ENCODE measurements at regions not wholly inside any gene's neighbourhood (a gene's known extent, or its start where the extent isn't known, plus 50 kb on each side); places are given as distances from the start of the nearest gene placed in this dataset.

DNA sequence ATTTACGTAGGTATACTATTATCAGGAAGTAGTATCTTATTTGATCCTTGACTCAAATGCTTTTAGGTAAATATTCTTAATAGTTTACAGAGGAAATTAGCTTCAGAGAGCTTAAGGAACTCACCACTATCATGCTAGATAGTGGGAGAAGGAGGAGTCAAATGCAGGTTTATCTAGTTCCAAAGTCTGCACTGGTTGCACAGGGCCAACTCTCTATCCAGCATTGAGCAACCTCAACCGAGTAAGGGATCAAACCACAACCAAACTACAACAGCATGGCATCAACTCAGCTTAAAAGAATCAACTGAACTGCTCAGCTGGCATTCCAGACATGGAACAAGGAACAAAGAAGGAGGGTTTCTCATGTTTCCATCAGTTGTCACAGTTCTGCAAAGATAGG lies 306.0 kb downstream of the MAF start:
- TF ChIP-seq ZNF384 (IDR thresholded peaks at IDR 0.05) = no peak
- no peak for TF ChIP-seq SP1 (IDR thresholded peaks at IDR 0.05)
- no peak for TF ChIP-seq ELF4 (IDR thresholded peaks at IDR 0.05)
- no peak for TF ChIP-seq L3MBTL2 (conservative IDR thresholded peaks at IDR 0.05)
- POLR2A ChIA-PET = no interaction called here
- no peak for DNase-seq (ENCODE audit: extremely low spot score)
- CTCF ChIA-PET = interaction anchor here (0.5 kb wide), 1 partner anchor 308 kb away, joined by 3 read pairs; no protein-coding TSS in a partner anchor

- CTCF ChIA-PET = interaction anchor here (0.5 kb wide), 1 partner anchor 308 kb away, joined by 3 read pairs; no protein-coding TSS in a partner anchor
- POLR2A ChIA-PET = no interaction called here
- DNase-seq (ENCODE audit: extremely low spot score) = no peak
- TF ChIP-seq, protein P1, sequence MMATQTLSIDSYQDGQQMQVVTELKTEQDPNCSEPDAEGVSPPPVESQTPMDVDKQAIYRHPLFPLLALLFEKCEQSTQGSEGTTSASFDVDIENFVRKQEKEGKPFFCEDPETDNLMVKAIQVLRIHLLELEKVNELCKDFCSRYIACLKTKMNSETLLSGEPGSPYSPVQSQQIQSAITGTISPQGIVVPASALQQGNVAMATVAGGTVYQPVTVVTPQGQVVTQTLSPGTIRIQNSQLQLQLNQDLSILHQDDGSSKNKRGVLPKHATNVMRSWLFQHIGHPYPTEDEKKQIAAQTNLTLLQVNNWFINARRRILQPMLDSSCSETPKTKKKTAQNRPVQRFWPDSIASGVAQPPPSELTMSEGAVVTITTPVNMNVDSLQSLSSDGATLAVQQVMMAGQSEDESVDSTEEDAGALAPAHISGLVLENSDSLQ (IDR thresholded peaks at IDR 0.05) = no peak
- TF ChIP-seq ARNT (IDR thresholded peaks at IDR 0.05) = no peak
- no peak for TF ChIP-seq CTBP1 (IDR thresholded peaks at IDR 0.05; ENCODE audit: borderline replicate concordance)
- no peak for TF ChIP-seq FOXK2 (IDR thresholded peaks at IDR 0.05)
- TF ChIP-seq HDGF (IDR thresholded peaks at IDR 0.05; ENCODE audit: borderline replicate concordance) = no peak
- no peak for TF ChIP-seq FOXA1 (IDR thresholded peaks at IDR 0.05)
- TF ChIP-seq TARDBP (IDR thresholded peaks at IDR 0.05) = no peak
These were observed 306.6 kb downstream of the MAF start for GRCh38 chr16:79293836-79294460.

DNA sequence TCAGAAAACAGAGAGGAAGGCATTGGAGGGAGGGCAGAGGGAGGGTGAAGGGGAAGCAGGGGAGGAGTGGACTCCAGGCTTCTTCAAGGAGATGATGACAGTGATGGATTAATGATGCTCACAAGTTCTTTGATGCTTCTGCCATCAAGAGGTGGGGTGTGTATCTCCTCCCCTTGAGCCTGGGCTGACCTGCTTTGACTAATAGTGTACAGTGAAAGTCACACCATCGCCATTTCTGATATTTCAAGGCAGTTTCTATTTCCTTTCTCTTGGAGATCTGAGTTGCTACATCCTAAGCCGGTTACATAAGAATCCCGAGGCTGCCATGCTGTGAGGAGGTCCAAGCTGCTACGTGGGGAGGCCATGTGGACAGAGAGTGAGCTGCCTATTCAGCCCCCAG lies 312.5 kb downstream of the MAF start:
- ChIA-PET CTCF (interaction anchor here (1.1 kb wide), 1 partner anchor 46 kb away, joined by 3 read pairs; no protein-coding TSS in a partner anchor), POLR2A (no interaction called here)
- TF ChIP-seq FOXM1 (IDR thresholded peaks at IDR 0.05; ENCODE audit: borderline replicate concordance) (no peak), L3MBTL2 (conservative IDR thresholded peaks at IDR 0.05) (no peak), SP1 (IDR thresholded peaks at IDR 0.05) (no peak)
- no peak for DNase-seq (ENCODE audit: extremely low spot score)

DNA sequence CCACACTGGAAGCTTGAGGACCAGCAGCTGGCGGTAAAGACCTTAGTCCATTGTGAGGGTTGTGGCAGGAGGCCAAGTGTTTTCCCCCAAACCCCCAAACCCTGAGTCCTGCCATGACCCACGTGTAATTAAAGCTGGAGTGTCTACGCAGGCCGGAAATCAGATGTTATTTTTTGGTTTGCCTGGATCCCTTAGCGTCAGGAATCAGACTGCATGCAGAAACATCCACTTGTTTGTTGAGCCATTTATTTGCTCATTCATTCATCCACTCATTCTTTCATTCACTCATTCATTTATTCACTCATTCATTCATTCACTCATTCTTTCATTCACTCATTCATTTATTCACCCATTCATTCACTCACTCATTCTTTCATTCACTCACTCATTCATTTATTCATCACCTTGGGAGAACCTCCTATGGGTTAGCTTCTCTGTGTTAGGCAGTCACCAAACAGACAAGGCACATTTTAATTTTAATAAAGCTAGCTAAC lies 313.1 kb downstream of the MAF start:
- POLR2A ChIA-PET = no interaction called here
- DNase-seq (ENCODE audit: extremely low spot score) = no peak
- TF ChIP-seq ZNF384 (IDR thresholded peaks at IDR 0.05) (no peak), NFRKB (IDR thresholded peaks at IDR 0.05) (no peak), BHLHE40 (IDR thresholded peaks at IDR 0.05; ENCODE audit: borderline replicate concordance) (no peak)
- CTCF ChIA-PET = interaction anchor here (0.7 to 1.1 kb wide), 2 partner anchors 47 to 80 kb away, joined by 3 to 6 read pairs; no protein-coding TSS in a partner anchor

GRCh38 chr16:79286646-79287423 lies 313.7 kb downstream of the MAF start:
- CTCF ChIA-PET = interaction anchor here (0.7 kb wide), 1 partner anchor 80 kb away, joined by 6 read pairs; no protein-coding TSS in a partner anchor
- no peak for DNase-seq (ENCODE audit: extremely low spot score)
- POLR2A ChIA-PET = no interaction called here
- TF ChIP-seq ELF4 (IDR thresholded peaks at IDR 0.05) = no peak
- TF ChIP-seq CTBP1 (IDR thresholded peaks at IDR 0.05; ENCODE audit: borderline replicate concordance) = no peak
- no peak for TF ChIP-seq ZNF384 (IDR thresholded peaks at IDR 0.05)
- TF ChIP-seq LEF1 (IDR thresholded peaks at IDR 0.05; ENCODE audit: borderline replicate concordance) = no peak
- TF ChIP-seq SUZ12 (IDR thresholded peaks at IDR 0.05) = no peak
- TF ChIP-seq, protein P1 (IDR thresholded peaks at IDR 0.05) = no peak
- TF ChIP-seq BHLHE40 (IDR thresholded peaks at IDR 0.05; ENCODE audit: borderline replicate concordance) = no peak
- no peak for TF ChIP-seq FOXM1 (IDR thresholded peaks at IDR 0.05; ENCODE audit: borderline replicate concordance)
- no peak for TF ChIP-seq L3MBTL2 (conservative IDR thresholded peaks at IDR 0.05)
- TF ChIP-seq ARNT (IDR thresholded peaks at IDR 0.05) = no peak
- TF ChIP-seq TARDBP (IDR thresholded peaks at IDR 0.05) = no peak

DNA sequence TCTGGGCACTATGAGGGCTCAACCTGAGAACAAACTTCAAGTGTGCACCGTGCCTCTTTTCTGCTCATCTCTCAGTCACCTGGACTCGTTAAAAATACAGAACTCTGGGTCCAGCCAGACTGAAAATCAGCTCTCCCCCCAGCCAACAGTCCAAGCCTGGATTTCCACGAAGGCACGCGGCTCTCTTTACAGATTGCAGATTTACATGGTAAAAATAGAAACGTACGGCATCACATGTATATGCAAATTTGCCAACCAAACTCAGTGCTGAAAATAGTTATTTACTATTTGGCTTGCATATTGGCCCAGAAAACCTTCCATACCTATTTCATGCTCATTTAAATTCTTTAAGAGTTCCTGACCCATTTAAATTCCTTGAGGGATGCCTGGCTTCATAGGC lies 315.8 kb downstream of the MAF start:
- DNase-seq (ENCODE audit: extremely low spot score) = no peak
- ChIA-PET POLR2A (no interaction called here), CTCF (no interaction called here)
- no peak for TF ChIP-seq SUZ12 (IDR thresholded peaks at IDR 0.05)
- no peak for TF ChIP-seq HDGF (IDR thresholded peaks at IDR 0.05; ENCODE audit: borderline replicate concordance)
- no peak for TF ChIP-seq CTBP1 (IDR thresholded peaks at IDR 0.05; ENCODE audit: borderline replicate concordance)

DNA sequence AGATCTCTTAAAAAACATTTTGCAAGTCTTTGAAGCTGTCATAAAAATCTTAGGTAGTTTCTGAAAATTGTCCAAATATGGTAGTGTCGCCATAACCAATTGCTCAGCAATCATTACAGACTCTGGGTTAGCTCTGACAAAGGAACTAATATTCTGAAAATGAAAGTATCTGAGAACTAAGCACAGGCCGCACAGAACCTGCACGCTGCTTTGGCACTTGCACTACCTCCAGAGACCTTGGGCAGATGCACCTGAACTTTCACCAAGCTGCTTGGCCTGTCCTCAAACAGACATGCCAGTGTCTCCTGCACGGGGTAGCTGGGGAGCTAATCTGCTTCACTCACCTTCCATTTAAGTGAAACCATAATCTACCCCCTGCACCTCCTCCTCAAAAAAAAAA lies 317.0 kb downstream of the MAF start:
- no peak for TF ChIP-seq SUZ12 (IDR thresholded peaks at IDR 0.05)
- TF ChIP-seq ELF4 (IDR thresholded peaks at IDR 0.05) = no peak
- TF ChIP-seq FOXA1 (IDR thresholded peaks at IDR 0.05) = no peak
- no peak for TF ChIP-seq FOXK2 (IDR thresholded peaks at IDR 0.05)
- no peak for TF ChIP-seq FOXM1 (IDR thresholded peaks at IDR 0.05; ENCODE audit: borderline replicate concordance)
- TF ChIP-seq ZNF384 (IDR thresholded peaks at IDR 0.05) = no peak
- TF ChIP-seq TARDBP (IDR thresholded peaks at IDR 0.05) = no peak
- no peak for TF ChIP-seq L3MBTL2 (conservative IDR thresholded peaks at IDR 0.05)
- no peak for TF ChIP-seq CTBP1 (IDR thresholded peaks at IDR 0.05; ENCODE audit: borderline replicate concordance)
- no peak for TF ChIP-seq NFRKB (IDR thresholded peaks at IDR 0.05)
- TF ChIP-seq BHLHE40 (IDR thresholded peaks at IDR 0.05; ENCODE audit: borderline replicate concordance) = no peak
- no peak for TF ChIP-seq LEF1 (IDR thresholded peaks at IDR 0.05; ENCODE audit: borderline replicate concordance)
- TF ChIP-seq HDGF (IDR thresholded peaks at IDR 0.05; ENCODE audit: borderline replicate concordance) = no peak
- POLR2A ChIA-PET = no interaction called here
- DNase-seq (ENCODE audit: extremely low spot score) = no peak
- CTCF ChIA-PET = no interaction called here

Measured in HEK293T (cell line).